DOHH2 (cell line): ENCODE measurements at regions not wholly inside any gene's neighbourhood (a gene's known extent, or its start where the extent isn't known, plus 50 kb on each side); places are given as distances from the start of the nearest gene placed in this dataset.

ENCODE experiments used
- CTCF ChIP-seq: fragments of 200-600 bp; sonication (generic); IDR thresholded peaks from one replicate; pipeline ENCODE4 v1.5.1; 2014; ENCODE audit warnings: antibody characterized with exemption, mild to moderate bottlenecking, low read depth, low read length; ENCODE audit not compliant: poor library complexity, severe bottlenecking
- EZH2phosphoT487 ChIP-seq: fragments of 200-600 bp; sonication (generic); IDR thresholded peaks from 2 replicates; pipeline ENCODE4 v1.6.1; 2017; ENCODE audit warnings: borderline replicate concordance, mild to moderate bottlenecking, antibody characterized with exemption, low read length, moderate library complexity, mixed read lengths

- TF ChIP-seq CTCF (no peak), EZH2phosphoT487 (no peak)
These were observed 395.6 kb downstream of the DMAC1 start for GRCh38 chr9:7403839-7404487.
